ENCODE measurements at regions not wholly inside any gene's neighbourhood (a gene's known extent, or its start where the extent isn't known, plus 50 kb on each side); places are given as distances from the start of the nearest gene placed in this dataset.

DNA sequence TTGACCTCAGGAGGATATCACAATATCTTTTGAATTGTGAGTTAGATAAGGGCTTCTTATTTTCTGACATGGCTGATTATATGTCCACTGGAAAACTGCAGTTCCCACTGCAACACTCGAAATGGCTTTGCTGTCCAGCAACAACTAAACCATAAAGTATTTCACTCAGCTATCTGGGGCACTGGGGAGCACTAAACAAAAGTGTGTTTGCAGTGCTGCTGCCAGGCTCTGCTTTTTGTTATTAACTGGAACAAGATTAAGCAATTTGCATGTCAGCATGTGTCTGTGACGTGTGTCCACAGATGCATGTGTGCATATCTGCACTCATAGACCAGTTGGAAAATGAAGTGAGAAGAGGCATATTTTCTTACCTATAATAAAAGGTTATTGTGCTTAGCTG lies 107.8 kb upstream of the CCN2 start:
- H3K4me2 ChIP-seq (ENCODE audit: control insufficient read depth, extremely low read depth, insufficient read depth, low read depth, low read length): no peak overlapping the region
- H3K9me3 ChIP-seq (ENCODE audit: control insufficient read depth, low read depth, low read length): no peaks in the 10 kb centered on the region
- no peak for FAIRE-seq
- no peaks in the 10 kb centered on the region for H3K36me3 ChIP-seq (ENCODE audit: control insufficient read depth in 2 of 2, extremely low read depth in 1 of 2, insufficient read depth in 2 of 2, low read length in 2 of 2)
- H3K4me3 ChIP-seq (ENCODE audit: control insufficient read depth in 2 of 3, extremely low read depth in 1 of 3, insufficient read depth in 2 of 3, low read depth in 1 of 3, low read length in 3 of 3): no peak overlapping the region
- H3K79me2 ChIP-seq (ENCODE audit: control insufficient read depth, insufficient read depth, low read length): no peaks in the 10 kb centered on the region
- H4K20me1 ChIP-seq (ENCODE audit: control insufficient read depth, extremely low read depth, insufficient read depth, low read length): no peaks in the 10 kb centered on the region
- H3K27me3 ChIP-seq (ENCODE audit: control insufficient read depth, extremely low read depth, insufficient read depth, low read length): no peaks in the 10 kb centered on the region
- H3K9me1 ChIP-seq (ENCODE audit: control insufficient read depth, extremely low read depth, insufficient read depth, low read length): no peaks in the 10 kb centered on the region
- no peak overlapping the region for H3K9ac ChIP-seq (ENCODE audit: control insufficient read depth, extremely low read depth, insufficient read depth, low read length)
- DNase-seq (ENCODE audit: low read depth, low spot score): no peak
- TF ChIP-seq, protein P1, sequence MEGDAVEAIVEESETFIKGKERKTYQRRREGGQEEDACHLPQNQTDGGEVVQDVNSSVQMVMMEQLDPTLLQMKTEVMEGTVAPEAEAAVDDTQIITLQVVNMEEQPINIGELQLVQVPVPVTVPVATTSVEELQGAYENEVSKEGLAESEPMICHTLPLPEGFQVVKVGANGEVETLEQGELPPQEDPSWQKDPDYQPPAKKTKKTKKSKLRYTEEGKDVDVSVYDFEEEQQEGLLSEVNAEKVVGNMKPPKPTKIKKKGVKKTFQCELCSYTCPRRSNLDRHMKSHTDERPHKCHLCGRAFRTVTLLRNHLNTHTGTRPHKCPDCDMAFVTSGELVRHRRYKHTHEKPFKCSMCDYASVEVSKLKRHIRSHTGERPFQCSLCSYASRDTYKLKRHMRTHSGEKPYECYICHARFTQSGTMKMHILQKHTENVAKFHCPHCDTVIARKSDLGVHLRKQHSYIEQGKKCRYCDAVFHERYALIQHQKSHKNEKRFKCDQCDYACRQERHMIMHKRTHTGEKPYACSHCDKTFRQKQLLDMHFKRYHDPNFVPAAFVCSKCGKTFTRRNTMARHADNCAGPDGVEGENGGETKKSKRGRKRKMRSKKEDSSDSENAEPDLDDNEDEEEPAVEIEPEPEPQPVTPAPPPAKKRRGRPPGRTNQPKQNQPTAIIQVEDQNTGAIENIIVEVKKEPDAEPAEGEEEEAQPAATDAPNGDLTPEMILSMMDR (optimal IDR thresholded peaks at IDR 0.05 in 1 of 3, IDR thresholded peaks at IDR 0.05 in 1 of 3, conservative IDR thresholded peaks at IDR 0.05 in 1 of 3; ENCODE audit: extremely low read depth in 1 of 3, insufficient read depth in 2 of 3, low read length in 3 of 3): no peak
- no peak for TF ChIP-seq EZH2 (IDR thresholded peaks at IDR 0.05; ENCODE audit: low read length)
- H3K4me1 ChIP-seq (ENCODE audit: control insufficient read depth, extremely low read depth, insufficient read depth, low read length): peaks cover 17% of the 10 kb centered on the region
- H3K27ac ChIP-seq (ENCODE audit: control insufficient read depth, insufficient read depth, low read length): no peak overlapping the region
- no peak overlapping the region for H2AFZ ChIP-seq (ENCODE audit: control insufficient read depth, low read length)
- dilution Hi-C loops (cut with MboI; ENCODE audit: extremely low pct_ligation_motif_present, low sequenced_read_pairs): no loop called here

DNA sequence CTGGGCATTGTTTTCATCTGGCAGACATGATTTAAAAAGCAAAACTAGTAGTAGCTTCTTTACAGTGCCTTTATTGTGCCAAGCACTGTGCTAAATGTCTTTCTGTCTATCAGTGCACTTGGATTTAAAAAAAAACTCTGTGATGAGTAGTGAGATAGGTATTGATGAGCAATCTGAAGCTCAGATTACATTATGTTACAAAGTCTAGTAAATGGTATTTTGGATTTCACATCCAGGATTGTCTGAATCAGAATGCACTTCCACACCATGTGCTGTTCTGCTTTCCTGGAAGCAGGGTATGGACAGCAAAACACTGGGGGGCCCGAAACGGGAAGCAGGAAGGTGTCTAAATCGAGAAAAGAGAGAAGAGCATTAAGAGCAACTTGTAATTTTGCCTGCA lies 103.4 kb upstream of the CCN2 start:
- DNase-seq (ENCODE audit: low read depth, low spot score) (no peak), FAIRE-seq (peak; percentile 70)
- H3K9ac ChIP-seq (ENCODE audit: control insufficient read depth, extremely low read depth, insufficient read depth, low read length): no peak overlapping the region
- no peak for TF ChIP-seq EZH2 (IDR thresholded peaks at IDR 0.05; ENCODE audit: low read length)
- TF ChIP-seq, protein P1 (optimal IDR thresholded peaks at IDR 0.05 in 1 of 3, IDR thresholded peaks at IDR 0.05 in 1 of 3, conservative IDR thresholded peaks at IDR 0.05 in 1 of 3; ENCODE audit: extremely low read depth in 1 of 3, insufficient read depth in 2 of 3, low read length in 3 of 3): no peak
- H3K27me3 ChIP-seq (ENCODE audit: control insufficient read depth, extremely low read depth, insufficient read depth, low read length): no peaks in the 10 kb centered on the region
- no peaks in the 10 kb centered on the region for H4K20me1 ChIP-seq (ENCODE audit: control insufficient read depth, extremely low read depth, insufficient read depth, low read length)
- H3K9me1 ChIP-seq (ENCODE audit: control insufficient read depth, extremely low read depth, insufficient read depth, low read length): no peaks in the 10 kb centered on the region
- dilution Hi-C loops (cut with MboI; ENCODE audit: extremely low pct_ligation_motif_present, low sequenced_read_pairs): no loop called here
- peaks cover 7% of the 10 kb centered on the region for H3K4me1 ChIP-seq (ENCODE audit: control insufficient read depth, extremely low read depth, insufficient read depth, low read length)
- no peaks in the 10 kb centered on the region for H3K9me3 ChIP-seq (ENCODE audit: control insufficient read depth, low read depth, low read length)
- H3K27ac ChIP-seq (ENCODE audit: control insufficient read depth, insufficient read depth, low read length): peak overlapping the region; percentile 33
- no peaks in the 10 kb centered on the region for H3K36me3 ChIP-seq (ENCODE audit: control insufficient read depth in 2 of 2, extremely low read depth in 1 of 2, insufficient read depth in 2 of 2, low read length in 2 of 2)
- H3K79me2 ChIP-seq (ENCODE audit: control insufficient read depth, insufficient read depth, low read length): no peaks in the 10 kb centered on the region
- peak overlapping the region; percentile 42 for H3K4me2 ChIP-seq (ENCODE audit: control insufficient read depth, extremely low read depth, insufficient read depth, low read depth, low read length)
- no peak overlapping the region for H3K4me3 ChIP-seq (ENCODE audit: control insufficient read depth in 2 of 3, extremely low read depth in 1 of 3, insufficient read depth in 2 of 3, low read depth in 1 of 3, low read length in 3 of 3)
- H2AFZ ChIP-seq (ENCODE audit: control insufficient read depth, low read length): peak overlapping the region; percentile 44

Data from keratinocyte (primary cell).